ENCODE measurements at regions not wholly inside any gene's neighbourhood (a gene's known extent, or its start where the extent isn't known, plus 50 kb on each side); places are given as distances from the start of the nearest gene placed in this dataset.
"Not testable (repeated sequence)": the region's sequence is repeated elsewhere in the genome, so short reads cannot be mapped to it uniquely, and the experiment has no call there.

GRCh38 chr5:163221581-163221980, 215.8 kb upstream of the CCNG1 start:
- no peak overlapping the region for H3K27ac Mint-ChIP-seq

DNA sequence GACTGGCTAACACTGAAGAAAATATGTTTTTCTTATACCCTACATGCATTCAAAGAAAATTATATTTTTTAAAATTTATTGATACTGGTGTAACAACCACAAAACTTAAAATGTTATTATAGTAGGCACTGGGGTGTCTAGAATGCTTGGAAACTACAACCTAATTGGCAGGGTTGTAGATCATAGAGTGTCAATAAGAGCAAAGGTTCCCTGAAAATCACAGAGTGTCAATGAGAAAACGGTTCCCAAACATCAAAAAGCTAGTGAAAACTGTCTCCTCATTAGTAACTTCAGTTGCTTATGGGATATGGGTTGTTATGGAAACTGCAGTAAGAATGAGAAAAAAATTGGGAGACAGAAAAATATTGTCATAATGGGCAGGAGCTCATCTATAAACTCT, 214.4 kb upstream of the CCNG1 start:
- Mint-ChIP-seq H3K27me3 (no peaks in the 10 kb centered on the region), H3K27ac (no peak overlapping the region), H3K9me3 (peaks cover 2 to 4% of the 10 kb centered on the region in 2 donors), H3K4me3 (no peak overlapping the region), H3K36me3 (no peaks in the 10 kb centered on the region), H3K4me1 (no peaks in the 10 kb centered on the region)
- no peak for DNase-seq
- no peak for ATAC-seq (replicated peaks)

More at GRCh38 chr5:163221581-163221980, 215.8 kb upstream of the CCNG1 start:
- no peak for ATAC-seq (replicated peaks)
- Mint-ChIP-seq H3K27me3 (no peaks in the 10 kb centered on the region), H3K4me3 (no peak overlapping the region), H3K9me3 (peaks cover 2 to 4% of the 10 kb centered on the region in 2 donors), H3K4me1 (no peaks in the 10 kb centered on the region), H3K36me3 (no peaks in the 10 kb centered on the region)
- no peak for DNase-seq

GRCh38 chr5:163244445-163244987, 192.9 kb upstream of the CCNG1 start:
- no peak for ATAC-seq (replicated peaks)
- Mint-ChIP-seq H3K4me3 (no peak overlapping the region), H3K27me3 (no peaks in the 10 kb centered on the region), H3K9me3 (peaks cover 0 to 3% of the 10 kb centered on the region in 2 donors), H3K36me3 (no peaks in the 10 kb centered on the region), H3K27ac (no peak overlapping the region), H3K4me1 (no peaks in the 10 kb centered on the region)
- no peak for DNase-seq

GRCh38 chr5:163245584-163245983, 191.8 kb upstream of the CCNG1 start:
- H3K4me3 Mint-ChIP-seq = no peak overlapping the region
- no peaks in the 10 kb centered on the region for H3K4me1 Mint-ChIP-seq
- H3K27ac Mint-ChIP-seq = no peak overlapping the region

GRCh38 chr5:163248333-163248732, 189.1 kb upstream of the CCNG1 start:
- H3K9me3 Mint-ChIP-seq = peaks cover 0 to 2% of the 10 kb centered on the region in 2 donors
- H3K27ac Mint-ChIP-seq = no peak overlapping the region
- no peaks in the 10 kb centered on the region for H3K36me3 Mint-ChIP-seq
- H3K27me3 Mint-ChIP-seq = no peaks in the 10 kb centered on the region
- no peak overlapping the region for H3K4me3 Mint-ChIP-seq
- DNase-seq (no peak), ATAC-seq (replicated peaks) (no peak)
- no peaks in the 10 kb centered on the region for H3K4me1 Mint-ChIP-seq

More at GRCh38 chr5:163245584-163245983, 191.8 kb upstream of the CCNG1 start:
- Mint-ChIP-seq H3K9me3 (peaks cover 0 to 3% of the 10 kb centered on the region in 2 donors), H3K36me3 (no peaks in the 10 kb centered on the region), H3K27me3 (no peaks in the 10 kb centered on the region)
- DNase-seq (no peak), ATAC-seq (replicated peaks) (no peak)

DNA sequence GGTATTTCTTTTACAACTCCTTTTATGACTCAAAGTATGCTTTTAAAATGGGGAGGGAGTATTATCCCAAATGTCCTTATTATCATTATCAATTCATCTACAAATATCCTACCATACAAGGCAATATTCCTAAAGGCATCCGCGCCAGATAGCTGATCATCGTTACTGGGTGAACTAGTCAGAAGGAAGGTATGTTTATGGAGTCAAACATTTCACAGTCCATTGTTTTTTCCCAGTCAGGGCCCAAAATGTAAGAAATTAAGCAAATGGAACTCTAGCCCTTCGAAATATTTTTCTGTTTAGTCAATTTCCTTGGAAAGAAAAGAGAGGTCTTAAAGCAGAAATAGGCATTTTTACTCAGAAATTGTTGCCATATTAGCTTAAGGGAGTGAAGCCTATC, 188.5 kb upstream of the CCNG1 start:
- no peak for ATAC-seq (replicated peaks)
- Mint-ChIP-seq H3K27me3 (no peaks in the 10 kb centered on the region), H3K27ac (no peak overlapping the region), H3K9me3 (peaks cover 0 to 3% of the 10 kb centered on the region in 2 donors), H3K36me3 (no peaks in the 10 kb centered on the region), H3K4me3 (no peak overlapping the region), H3K4me1 (no peaks in the 10 kb centered on the region)
- no peak for DNase-seq

DNA sequence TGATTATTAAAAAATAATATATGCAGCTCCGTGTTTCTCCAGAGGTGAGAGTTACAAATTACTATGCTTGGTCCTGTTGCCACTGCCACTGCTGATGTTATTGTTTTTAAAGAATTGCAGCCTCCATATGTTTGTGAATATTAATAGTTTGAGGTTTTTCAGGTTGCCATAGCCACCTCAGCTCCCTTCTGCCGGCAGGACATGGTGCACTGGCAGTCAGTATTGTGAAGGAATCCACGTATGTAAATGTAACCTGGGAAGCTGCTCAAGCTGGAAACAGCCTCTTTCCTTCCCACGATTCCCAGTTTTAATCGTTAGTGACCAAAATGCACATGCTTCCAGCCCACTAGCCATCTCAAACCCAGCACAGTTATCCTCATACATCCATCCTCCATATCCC, 184.4 kb upstream of the CCNG1 start:
- ATAC-seq (replicated peaks) (no peak), DNase-seq (no peak)
- H3K4me3 Mint-ChIP-seq = no peak overlapping the region
- no peaks in the 10 kb centered on the region for H3K36me3 Mint-ChIP-seq
- H3K4me1 Mint-ChIP-seq = no peaks in the 10 kb centered on the region
- H3K27ac Mint-ChIP-seq = no peak overlapping the region
- no peaks in the 10 kb centered on the region for H3K27me3 Mint-ChIP-seq
- peaks cover 0 to 3% of the 10 kb centered on the region in 2 donors for H3K9me3 Mint-ChIP-seq

DNA sequence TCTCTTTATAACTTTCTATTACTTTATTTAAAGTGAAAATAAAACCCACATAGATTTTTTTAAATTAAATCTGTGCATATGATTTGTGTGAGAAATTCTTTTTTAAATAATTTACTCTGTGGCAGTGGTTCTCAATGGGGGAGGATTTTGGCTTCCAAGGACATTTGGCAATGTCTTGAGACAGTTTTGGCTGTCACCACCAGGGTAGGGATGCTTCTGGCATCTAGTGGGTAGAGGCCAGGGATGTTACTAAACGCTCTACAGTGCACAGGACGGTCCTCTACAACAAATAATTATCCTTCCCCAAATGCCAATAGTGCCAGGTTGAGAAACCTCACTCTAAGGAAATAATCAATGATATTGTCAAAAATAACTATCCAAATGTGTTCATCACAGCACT, 177.9 kb upstream of the CCNG1 start:
- Mint-ChIP-seq H3K27ac (no peak overlapping the region), H3K27me3 (no peaks in the 10 kb centered on the region), H3K4me3 (no peak overlapping the region), H3K4me1 (no peaks in the 10 kb centered on the region), H3K36me3 (no peaks in the 10 kb centered on the region), H3K9me3 (no peaks in the 10 kb centered on the region)
- no peak for ATAC-seq (replicated peaks)
- DNase-seq = no peak

GRCh38 chr5:163260471-163260870, 176.9 kb upstream of the CCNG1 start:
- no peaks in the 10 kb centered on the region for H3K27me3 Mint-ChIP-seq
- ATAC-seq (replicated peaks) (no peak), DNase-seq (no peak)
- no peaks in the 10 kb centered on the region for H3K36me3 Mint-ChIP-seq
- no peak overlapping the region for H3K27ac Mint-ChIP-seq
- H3K9me3 Mint-ChIP-seq = no peaks in the 10 kb centered on the region
- H3K4me3 Mint-ChIP-seq = no peak overlapping the region
- no peaks in the 10 kb centered on the region for H3K4me1 Mint-ChIP-seq

DNA sequence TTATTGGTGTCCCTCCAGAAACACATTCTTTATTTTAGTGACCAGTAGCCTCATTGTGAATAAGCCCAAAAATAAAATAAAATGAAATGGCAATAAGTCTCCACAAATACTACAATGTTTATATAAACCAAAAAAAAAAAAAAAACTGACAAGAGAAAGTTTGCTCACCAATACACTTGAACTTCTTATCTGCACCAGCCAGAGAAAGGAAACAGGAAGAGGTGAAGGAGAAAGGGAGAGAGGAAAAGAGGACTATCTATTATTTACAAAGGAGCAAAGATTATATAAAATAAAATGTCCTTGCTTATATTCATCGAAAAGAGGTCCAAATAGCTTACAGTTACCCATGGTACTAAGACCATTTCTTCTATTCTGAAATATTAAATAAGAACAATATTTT, 176.4 kb upstream of the CCNG1 start:
- no peaks in the 10 kb centered on the region for H3K36me3 Mint-ChIP-seq
- DNase-seq = no peak
- no peak overlapping the region for H3K4me3 Mint-ChIP-seq
- no peak for ATAC-seq (replicated peaks)
- H3K4me1 Mint-ChIP-seq = no peaks in the 10 kb centered on the region
- no peak overlapping the region for H3K27ac Mint-ChIP-seq
- no peaks in the 10 kb centered on the region for H3K9me3 Mint-ChIP-seq
- no peaks in the 10 kb centered on the region for H3K27me3 Mint-ChIP-seq

DNA sequence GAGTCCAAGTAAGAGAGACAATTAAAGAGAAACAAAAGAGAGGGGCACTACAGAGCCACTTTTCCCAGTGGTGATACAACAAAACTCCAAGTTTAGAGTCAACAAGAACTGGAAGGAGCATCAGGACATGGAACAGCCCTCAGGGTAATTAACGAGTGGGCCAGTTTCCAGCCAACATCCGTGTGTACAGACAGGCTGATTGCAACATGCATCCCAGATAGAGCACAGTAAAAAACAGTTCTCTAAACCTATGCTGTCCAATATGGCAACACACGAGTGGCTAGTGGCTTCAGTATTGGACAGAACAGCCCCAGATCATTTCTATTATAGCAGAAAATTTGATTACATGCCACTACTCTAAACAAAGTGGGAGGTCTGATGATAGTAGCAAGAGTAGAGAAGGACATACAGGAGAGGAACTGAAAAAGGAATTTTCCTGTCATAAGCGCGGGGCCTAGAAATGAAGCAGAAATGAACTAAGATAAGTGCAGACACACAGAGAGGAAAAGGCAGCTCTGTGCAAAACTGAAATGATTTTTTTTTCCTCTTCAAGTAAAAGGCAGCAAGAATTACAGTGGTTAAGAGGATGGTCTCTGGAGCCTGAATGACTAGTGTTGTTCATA, 175.6 kb upstream of the CCNG1 start:
- H3K9me3 Mint-ChIP-seq = no peaks in the 10 kb centered on the region

DNA sequence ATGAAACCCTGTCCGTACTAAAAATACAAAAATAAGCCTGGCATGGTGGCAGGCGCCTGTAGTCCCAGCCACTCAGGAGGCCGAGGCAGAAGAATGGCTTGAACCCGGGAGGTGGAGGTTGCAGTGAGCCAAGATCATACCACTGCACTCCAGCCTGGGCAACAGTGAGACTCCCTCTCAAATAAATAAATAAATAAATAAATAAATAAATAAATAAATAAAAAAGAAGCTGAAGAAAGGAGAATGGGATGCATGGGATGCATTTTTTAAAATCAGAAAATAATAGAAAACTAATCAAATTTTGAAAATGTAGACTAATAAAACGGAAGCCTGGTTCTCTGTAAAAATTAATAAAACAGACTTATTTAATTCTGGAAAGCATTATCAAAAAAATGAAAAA, 171.1 kb upstream of the CCNG1 start:
- not testable (repeated sequence) for H3K4me3 Mint-ChIP-seq; H3K9me3 Mint-ChIP-seq; DNase-seq; ATAC-seq (replicated peaks); H3K27me3 Mint-ChIP-seq; H3K36me3 Mint-ChIP-seq; H3K27ac Mint-ChIP-seq; H3K4me1 Mint-ChIP-seq

More for the DNA sequence above, 175.6 kb upstream of the CCNG1 start:
- DNase-seq (no peak), ATAC-seq (replicated peaks) (no peak)
- Mint-ChIP-seq H3K36me3 (no peaks in the 10 kb centered on the region), H3K4me3 (no peak overlapping the region), H3K4me1 (no peaks in the 10 kb centered on the region), H3K27me3 (no peaks in the 10 kb centered on the region), H3K27ac (no peak overlapping the region)

- Mint-ChIP-seq H3K27me3 (no peaks in the 10 kb centered on the region), H3K36me3 (no peaks in the 10 kb centered on the region), H3K27ac (no peak overlapping the region), H3K4me1 (no peaks in the 10 kb centered on the region), H3K4me3 (no peak overlapping the region), H3K9me3 (peaks cover 3 to 4% of the 10 kb centered on the region in 2 donors)
- no peak for DNase-seq
- ATAC-seq (replicated peaks) = no peak
Measured at GRCh38 chr5:163269624-163270023, 167.8 kb upstream of the CCNG1 start.

DNA sequence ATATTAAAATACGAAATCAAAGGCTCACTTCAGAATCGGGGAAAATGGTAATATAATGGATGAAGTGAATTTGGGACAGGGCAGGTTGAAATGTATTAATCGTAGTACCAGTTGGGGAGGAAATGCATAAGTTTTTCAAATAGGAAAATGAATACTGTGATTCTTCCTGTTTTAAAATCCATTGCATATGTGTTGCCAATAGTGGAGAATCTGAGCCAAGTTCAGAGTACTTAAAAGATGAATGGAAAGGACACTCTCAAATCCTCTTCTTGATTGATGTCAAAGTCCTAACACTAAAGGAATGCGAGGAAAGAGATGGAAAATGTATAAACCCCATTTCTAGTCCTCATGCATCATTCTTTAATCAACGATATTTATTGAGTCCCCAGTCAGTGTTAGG, 160.9 kb upstream of the CCNG1 start:
- DNase-seq (no peak), ATAC-seq (replicated peaks) (no peak)
- H3K4me1 Mint-ChIP-seq = no peaks in the 10 kb centered on the region
- H3K9me3 Mint-ChIP-seq = peaks cover 3 to 6% of the 10 kb centered on the region in 2 donors
- no peaks in the 10 kb centered on the region for H3K36me3 Mint-ChIP-seq
- H3K27me3 Mint-ChIP-seq = no peaks in the 10 kb centered on the region
- H3K27ac Mint-ChIP-seq = no peak overlapping the region
- H3K4me3 Mint-ChIP-seq = no peak overlapping the region

DNA sequence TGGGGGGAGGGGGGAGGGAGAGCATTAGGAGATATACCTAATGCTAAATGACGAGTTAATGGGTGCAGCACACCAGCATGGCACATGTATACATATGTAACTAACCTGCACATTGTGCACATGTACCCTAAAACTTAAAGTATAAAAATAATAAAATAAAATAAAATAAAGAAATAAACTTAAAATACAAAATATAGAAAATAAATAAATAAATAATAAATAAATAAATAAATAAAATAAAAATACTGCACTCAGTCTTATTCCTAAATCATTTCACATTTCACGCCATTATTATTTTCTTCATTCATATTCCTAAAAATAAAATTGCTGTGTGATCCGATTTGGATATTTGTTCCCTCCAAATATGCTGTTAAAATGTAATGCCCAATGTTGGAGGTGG, 156.5 kb upstream of the CCNG1 start:
- not testable (repeated sequence) for ATAC-seq (replicated peaks); H3K4me3 Mint-ChIP-seq; H3K36me3 Mint-ChIP-seq; H3K27ac Mint-ChIP-seq; H3K27me3 Mint-ChIP-seq; DNase-seq; H3K9me3 Mint-ChIP-seq; H3K4me1 Mint-ChIP-seq

Data from stimulated activated naive B cell treated with anti-CD40 and anti-IgM and Interleukin-4, amounts not matched to agents 10 μg/mL and 1 μg/mL and 100 μg/mL, for 72 hours (primary cell).